HepG2 (cell line): ENCODE measurements at regions not wholly inside any gene's neighbourhood (a gene's known extent, or its start where the extent isn't known, plus 50 kb on each side); places are given as distances from the start of the nearest gene placed in this dataset.

Experiments
- CBX1 ChIP-seq: IDR thresholded peaks from one replicate; pipeline ENCODE4 v1.6.1; 2016; ENCODE audit warnings: antibody characterized with exemption, low read depth
- E2F2 ChIP-seq: sonication (generic); formaldehyde crosslinking; IDR thresholded peaks from 2 replicates; pipeline ENCODE4 v1.4.0; 2020; ENCODE audit warnings: missing genetic modification reagents, borderline replicate concordance
- GABPB1 ChIP-seq: IDR thresholded peaks from 2 replicates; pipeline ENCODE4 v1.6.1; 2016; ENCODE audit warnings: mild to moderate bottlenecking, missing genetic modification reagents, moderate library complexity, missing compliant biosample characterization
- KLF15 ChIP-seq: sonication (generic); formaldehyde crosslinking; IDR thresholded peaks from 2 replicates; pipeline ENCODE4 v1.8.1; 2023; ENCODE audit warnings: borderline replicate concordance, mild to moderate bottlenecking, inconsistent platforms, missing genetic modification reagents, mixed read lengths
- ONECUT2 ChIP-seq: sonication (generic); formaldehyde crosslinking; IDR thresholded peaks from 2 replicates; pipeline ENCODE4 v1.4.0; 2020; ENCODE audit warnings: missing genetic modification reagents
- PPARG ChIP-seq: conservative IDR thresholded peaks from 2 replicates; pipeline ENCODE4 v1.6.1; 2016; ENCODE audit warnings: missing biosample characterization, missing genetic modification reagents
- SOX5 ChIP-seq: IDR thresholded peaks from 2 replicates; pipeline ENCODE4 v1.6.1; 2016; ENCODE audit warnings: borderline replicate concordance
- ZMYM2 ChIP-seq: sonication (generic); formaldehyde crosslinking; IDR thresholded peaks from 2 replicates; pipeline ENCODE4 v1.8.0; 2022; ENCODE audit warnings: mild to moderate bottlenecking, missing genetic modification reagents
- ZNF350 ChIP-seq: sonication (generic); formaldehyde crosslinking; IDR thresholded peaks from 2 replicates; pipeline ENCODE4 v1.4.0; 2020; ENCODE audit warnings: mild to moderate bottlenecking, low read depth, missing genetic modification reagents, borderline replicate concordance
- ZNF552 ChIP-seq: sonication (generic); formaldehyde crosslinking; IDR thresholded peaks from 2 replicates; pipeline ENCODE4 v1.9.0; 2022; ENCODE audit warnings: missing genetic modification reagents, mild to moderate bottlenecking, borderline replicate concordance
- ZNF557 ChIP-seq: sonication (generic); formaldehyde crosslinking; IDR thresholded peaks from 2 replicates; pipeline ENCODE4 v1.4.0; 2020; ENCODE audit warnings: missing genetic modification reagents
- ZNF687 ChIP-seq: sonication (generic); formaldehyde crosslinking; IDR thresholded peaks from 2 replicates; pipeline ENCODE4 v1.5.1; 2020; ENCODE audit warnings: mild to moderate bottlenecking, missing genetic modification reagents, moderate library complexity
- ZNF879 ChIP-seq: sonication (generic); formaldehyde crosslinking; IDR thresholded peaks from 2 replicates; pipeline ENCODE4 v1.8.1; 2023; ENCODE audit warnings: missing genetic modification reagents
- TF ChIP-seq, protein P1 (sequence below): sonication (generic); formaldehyde crosslinking; IDR thresholded peaks from 2 replicates; pipeline ENCODE4 v1.5.0; 2020; ENCODE audit warnings: mild to moderate bottlenecking, missing genetic modification reagents, moderate library complexity
- TF ChIP-seq, protein P2 (sequence below): IDR thresholded peaks from 2 replicates; pipeline ENCODE4 v1.6.1; 2016; ENCODE audit warnings: mild to moderate bottlenecking, missing biosample characterization, missing genetic modification reagents
- TF ChIP-seq, protein P3 (sequence below): sonication (generic); formaldehyde crosslinking; IDR thresholded peaks from 2 replicates; pipeline ENCODE4 v1.9.0; 2022; ENCODE audit warnings: missing genetic modification reagents, mild to moderate bottlenecking, borderline replicate concordance

DNA sequence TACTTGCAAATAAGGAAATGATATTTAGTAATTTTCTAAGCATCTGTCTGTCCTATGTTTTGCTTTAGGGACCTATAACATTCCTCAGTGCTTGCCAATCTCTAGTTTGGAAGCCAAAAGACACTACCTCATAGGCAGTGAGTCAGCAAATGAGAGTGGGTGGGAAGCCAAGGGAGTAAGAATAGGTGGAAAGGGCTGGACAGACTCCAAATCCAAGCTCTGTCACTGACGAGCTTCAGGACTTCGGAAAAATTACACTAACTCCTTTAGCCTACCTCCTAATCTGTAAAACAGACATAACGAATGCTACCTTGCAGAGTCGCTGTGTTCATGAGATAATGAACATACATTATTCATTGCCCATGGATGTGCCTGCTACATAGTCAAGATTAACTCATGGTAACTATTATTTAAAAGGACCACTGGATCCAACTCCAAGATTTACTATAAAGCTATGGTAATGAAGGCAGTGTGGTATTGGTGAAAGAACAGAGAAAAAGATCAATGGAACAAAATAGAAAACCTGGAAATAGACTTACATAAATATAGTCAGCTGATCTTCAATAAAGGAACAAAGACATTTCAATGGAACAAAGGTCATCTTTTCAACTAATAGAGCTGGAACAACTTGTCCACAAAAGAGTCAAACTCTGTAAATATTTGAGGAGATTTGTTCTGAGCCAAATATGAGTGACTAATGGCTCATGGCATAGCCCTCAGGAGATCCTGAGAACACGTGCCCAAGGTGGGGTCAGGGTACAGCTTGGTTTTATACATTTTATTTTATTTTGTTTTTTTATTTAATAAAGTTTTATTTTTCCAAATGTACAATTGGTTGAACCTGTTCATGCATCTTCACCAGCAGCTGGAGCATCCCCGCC is 64.1 kb downstream of the FAM50B start (continued):
- TF ChIP-seq ZNF687 (CRISPR knock-in tag) (no peak), KLF15 (CRISPR knock-in tag) (no peak), ZNF350 (CRISPR knock-in tag) (no peak), ONECUT2 (0 out of 2 replicates have a peak, but pooled peaks have one; percentile 32), PPARG (peak; percentile 97), GABPB1 (CRISPR knock-in tag) (0 out of 2 replicates have a peak, but pooled peaks have one; percentile 14), ZNF552 (CRISPR knock-in tag) (no peak), ZNF557 (CRISPR knock-in tag) (no peak), CBX1 (no peak), ZNF879 (CRISPR knock-in tag) (no peak), E2F2 (no peak), SOX5 (CRISPR knock-in tag) (peak; percentile 100), ZMYM2 (CRISPR knock-in tag) (0 out of 2 replicates have a peak, but pooled peaks have one; percentile 30)
- TF ChIP-seq, protein P1, sequence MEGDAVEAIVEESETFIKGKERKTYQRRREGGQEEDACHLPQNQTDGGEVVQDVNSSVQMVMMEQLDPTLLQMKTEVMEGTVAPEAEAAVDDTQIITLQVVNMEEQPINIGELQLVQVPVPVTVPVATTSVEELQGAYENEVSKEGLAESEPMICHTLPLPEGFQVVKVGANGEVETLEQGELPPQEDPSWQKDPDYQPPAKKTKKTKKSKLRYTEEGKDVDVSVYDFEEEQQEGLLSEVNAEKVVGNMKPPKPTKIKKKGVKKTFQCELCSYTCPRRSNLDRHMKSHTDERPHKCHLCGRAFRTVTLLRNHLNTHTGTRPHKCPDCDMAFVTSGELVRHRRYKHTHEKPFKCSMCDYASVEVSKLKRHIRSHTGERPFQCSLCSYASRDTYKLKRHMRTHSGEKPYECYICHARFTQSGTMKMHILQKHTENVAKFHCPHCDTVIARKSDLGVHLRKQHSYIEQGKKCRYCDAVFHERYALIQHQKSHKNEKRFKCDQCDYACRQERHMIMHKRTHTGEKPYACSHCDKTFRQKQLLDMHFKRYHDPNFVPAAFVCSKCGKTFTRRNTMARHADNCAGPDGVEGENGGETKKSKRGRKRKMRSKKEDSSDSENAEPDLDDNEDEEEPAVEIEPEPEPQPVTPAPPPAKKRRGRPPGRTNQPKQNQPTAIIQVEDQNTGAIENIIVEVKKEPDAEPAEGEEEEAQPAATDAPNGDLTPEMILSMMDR (CRISPR knock-in tag) = no peak
- TF ChIP-seq, protein P2, sequence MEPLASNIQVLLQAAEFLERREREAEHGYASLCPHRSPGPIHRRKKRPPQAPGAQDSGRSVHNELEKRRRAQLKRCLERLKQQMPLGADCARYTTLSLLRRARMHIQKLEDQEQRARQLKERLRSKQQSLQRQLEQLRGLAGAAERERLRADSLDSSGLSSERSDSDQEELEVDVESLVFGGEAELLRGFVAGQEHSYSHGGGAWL (CRISPR knock-in tag) = no peak
- TF ChIP-seq, protein P3, sequence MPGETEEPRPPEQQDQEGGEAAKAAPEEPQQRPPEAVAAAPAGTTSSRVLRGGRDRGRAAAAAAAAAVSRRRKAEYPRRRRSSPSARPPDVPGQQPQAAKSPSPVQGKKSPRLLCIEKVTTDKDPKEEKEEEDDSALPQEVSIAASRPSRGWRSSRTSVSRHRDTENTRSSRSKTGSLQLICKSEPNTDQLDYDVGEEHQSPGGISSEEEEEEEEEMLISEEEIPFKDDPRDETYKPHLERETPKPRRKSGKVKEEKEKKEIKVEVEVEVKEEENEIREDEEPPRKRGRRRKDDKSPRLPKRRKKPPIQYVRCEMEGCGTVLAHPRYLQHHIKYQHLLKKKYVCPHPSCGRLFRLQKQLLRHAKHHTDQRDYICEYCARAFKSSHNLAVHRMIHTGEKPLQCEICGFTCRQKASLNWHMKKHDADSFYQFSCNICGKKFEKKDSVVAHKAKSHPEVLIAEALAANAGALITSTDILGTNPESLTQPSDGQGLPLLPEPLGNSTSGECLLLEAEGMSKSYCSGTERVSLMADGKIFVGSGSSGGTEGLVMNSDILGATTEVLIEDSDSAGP = no peak
